ENCODE measurements at regions not wholly inside any gene's neighbourhood (a gene's known extent, or its start where the extent isn't known, plus 50 kb on each side); places are given as distances from the start of the nearest gene placed in this dataset.

DNA sequence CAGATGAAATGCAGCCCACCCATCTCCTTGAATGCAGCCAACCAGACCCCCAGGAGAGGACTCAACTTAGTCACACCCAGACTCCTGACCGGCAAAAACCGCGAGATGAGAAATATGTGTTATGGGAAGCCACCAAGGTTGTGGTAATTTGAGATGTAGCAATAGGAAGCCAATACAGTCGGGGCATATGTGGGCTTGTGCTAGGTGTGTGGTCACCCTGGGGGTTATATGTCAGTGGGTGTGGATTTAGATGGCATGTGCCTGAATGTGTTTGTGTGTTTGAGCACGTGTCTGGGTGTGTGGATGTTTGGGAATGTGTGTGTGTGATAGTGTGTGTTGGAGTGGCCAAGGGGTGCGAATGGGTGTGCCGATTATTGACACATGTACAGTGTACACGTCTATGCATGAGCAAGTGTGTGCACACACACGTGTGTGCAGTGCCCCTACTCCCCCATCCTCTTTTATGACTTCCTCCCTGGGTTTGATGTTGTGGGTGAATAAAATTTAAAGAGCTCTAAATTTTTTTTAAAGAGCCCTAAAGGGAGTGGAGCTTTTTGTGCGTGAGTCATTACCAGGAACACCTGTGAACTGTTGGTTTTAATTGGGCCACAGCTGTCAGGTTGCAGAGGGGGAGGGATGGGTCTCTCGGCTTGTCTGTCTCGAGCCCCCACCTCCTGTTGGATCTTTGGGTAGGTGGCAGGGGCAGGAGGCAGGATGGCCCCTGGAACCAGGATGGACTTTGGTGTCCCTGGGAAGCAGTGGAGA, 86.8 kb downstream of the LHX2 start:
- in situ Hi-C loops (cut with MboI; ENCODE audit: low pct_ligation_motif_present in 1 of 4, low pct_unique_long_range_greater_than_20kb in 1 of 4, low sequenced_read_pairs in 3 of 4): no loop called here
- Histone ChIP-seq H3K36me3 (no peaks in the 10 kb centered on the region), H3K27ac (no peak overlapping the region), H3K27me3 (peaks cover 34% of the 10 kb centered on the region), H3K4me3 (no peak overlapping the region), H3K9me3 (no peaks in the 10 kb centered on the region), H3K4me1 (no peaks in the 10 kb centered on the region)
- TF ChIP-seq POLR2A (IDR thresholded peaks at IDR 0.05): no peak
- TF ChIP-seq EP300 (IDR thresholded peaks at IDR 0.05; ENCODE audit: low read depth): no peak
- TF ChIP-seq POLR2AphosphoS5 (IDR thresholded peaks at IDR 0.05): no peak
- TF ChIP-seq, protein P1, sequence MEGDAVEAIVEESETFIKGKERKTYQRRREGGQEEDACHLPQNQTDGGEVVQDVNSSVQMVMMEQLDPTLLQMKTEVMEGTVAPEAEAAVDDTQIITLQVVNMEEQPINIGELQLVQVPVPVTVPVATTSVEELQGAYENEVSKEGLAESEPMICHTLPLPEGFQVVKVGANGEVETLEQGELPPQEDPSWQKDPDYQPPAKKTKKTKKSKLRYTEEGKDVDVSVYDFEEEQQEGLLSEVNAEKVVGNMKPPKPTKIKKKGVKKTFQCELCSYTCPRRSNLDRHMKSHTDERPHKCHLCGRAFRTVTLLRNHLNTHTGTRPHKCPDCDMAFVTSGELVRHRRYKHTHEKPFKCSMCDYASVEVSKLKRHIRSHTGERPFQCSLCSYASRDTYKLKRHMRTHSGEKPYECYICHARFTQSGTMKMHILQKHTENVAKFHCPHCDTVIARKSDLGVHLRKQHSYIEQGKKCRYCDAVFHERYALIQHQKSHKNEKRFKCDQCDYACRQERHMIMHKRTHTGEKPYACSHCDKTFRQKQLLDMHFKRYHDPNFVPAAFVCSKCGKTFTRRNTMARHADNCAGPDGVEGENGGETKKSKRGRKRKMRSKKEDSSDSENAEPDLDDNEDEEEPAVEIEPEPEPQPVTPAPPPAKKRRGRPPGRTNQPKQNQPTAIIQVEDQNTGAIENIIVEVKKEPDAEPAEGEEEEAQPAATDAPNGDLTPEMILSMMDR (IDR thresholded peaks at IDR 0.05): no peak
- intact Hi-C loops (cut with DNase I; ENCODE audit: low total_unique reads): no loop called here
- DNase-seq: no peak
- WGBS, 2 donors (ENCODE audit: low coverage in 1 of 2): 42% methylated on average over 12 of the region's 12 CpGs; no CpG with 5 or more reads in 1 of the 2 donors

GRCh38 chr9:124099860-124100259, 88.3 kb downstream of the LHX2 start:
- no peak for DNase-seq
- H3K4me1 ChIP-seq: no peaks in the 10 kb centered on the region
- H3K36me3 ChIP-seq: no peaks in the 10 kb centered on the region
- TF ChIP-seq POLR2A (IDR thresholded peaks at IDR 0.05) (no peak), POLR2AphosphoS5 (IDR thresholded peaks at IDR 0.05) (no peak), EP300 (IDR thresholded peaks at IDR 0.05; ENCODE audit: low read depth) (no peak)
- TF ChIP-seq, protein P1 (IDR thresholded peaks at IDR 0.05): no peak
- 56 to 88% methylated on average over 2 to 6 of the region's 6 CpGs for WGBS, 2 donors (ENCODE audit: low coverage in 1 of 2)
- intact Hi-C loops (cut with DNase I; ENCODE audit: low total_unique reads) (no loop called here), in situ Hi-C loops (cut with MboI; ENCODE audit: low pct_ligation_motif_present in 1 of 4, low pct_unique_long_range_greater_than_20kb in 1 of 4, low sequenced_read_pairs in 3 of 4) (no loop called here)
- H3K9me3 ChIP-seq: no peaks in the 10 kb centered on the region
- no peak overlapping the region for H3K27ac ChIP-seq
- no peak overlapping the region for H3K4me3 ChIP-seq
- peaks cover 34% of the 10 kb centered on the region for H3K27me3 ChIP-seq

GRCh38 chr9:124101215-124101968, 89.8 kb downstream of the LHX2 start:
- Histone ChIP-seq H3K9me3 (no peaks in the 10 kb centered on the region), H3K36me3 (no peaks in the 10 kb centered on the region), H3K4me1 (no peaks in the 10 kb centered on the region), H3K4me3 (no peak overlapping the region), H3K27me3 (peaks cover 34% of the 10 kb centered on the region), H3K27ac (no peak overlapping the region)
- in situ Hi-C loops (cut with MboI; ENCODE audit: low pct_ligation_motif_present in 1 of 4, low pct_unique_long_range_greater_than_20kb in 1 of 4, low sequenced_read_pairs in 3 of 4): no loop called here
- intact Hi-C loops (cut with DNase I; ENCODE audit: low total_unique reads): no loop called here
- DNase-seq: no peak
- no peak for TF ChIP-seq POLR2AphosphoS5 (IDR thresholded peaks at IDR 0.05)
- no peak for TF ChIP-seq EP300 (IDR thresholded peaks at IDR 0.05; ENCODE audit: low read depth)
- TF ChIP-seq, protein P1 (IDR thresholded peaks at IDR 0.05): no peak
- TF ChIP-seq POLR2A (IDR thresholded peaks at IDR 0.05): no peak
- 64% methylated on average over 6 of the region's 6 CpGs; no CpG with 5 or more reads in 1 of the 2 donors for WGBS, 2 donors (ENCODE audit: low coverage in 1 of 2)

GRCh38 chr9:124101969-124102345, 90.4 kb downstream of the LHX2 start:
- Histone ChIP-seq H3K36me3 (no peaks in the 10 kb centered on the region), H3K27me3 (peaks cover 30% of the 10 kb centered on the region), H3K4me3 (no peak overlapping the region), H3K27ac (no peak overlapping the region), H3K4me1 (no peaks in the 10 kb centered on the region), H3K9me3 (no peaks in the 10 kb centered on the region)
- no peak for DNase-seq
- 47% methylated on average over 5 of the region's 7 CpGs; no CpG with 5 or more reads in 1 of the 2 donors for WGBS, 2 donors (ENCODE audit: low coverage in 1 of 2)
- in situ Hi-C loops (cut with MboI; ENCODE audit: low pct_ligation_motif_present in 1 of 4, low pct_unique_long_range_greater_than_20kb in 1 of 4, low sequenced_read_pairs in 3 of 4): no loop called here
- intact Hi-C loops (cut with DNase I; ENCODE audit: low total_unique reads): no loop called here
- TF ChIP-seq POLR2AphosphoS5 (IDR thresholded peaks at IDR 0.05) (no peak), EP300 (IDR thresholded peaks at IDR 0.05; ENCODE audit: low read depth) (no peak), POLR2A (IDR thresholded peaks at IDR 0.05) (no peak)
- TF ChIP-seq, protein P1 (IDR thresholded peaks at IDR 0.05): no peak
